ENCODE measurements at regions not wholly inside any gene's neighbourhood (a gene's known extent, or its start where the extent isn't known, plus 50 kb on each side); places are given as distances from the start of the nearest gene placed in this dataset.

- TF ChIP-seq CTCF (IDR thresholded peaks at IDR 0.05; ENCODE audit: low read depth, low read length) = no peak
- TF ChIP-seq EZH2phosphoT487 (IDR thresholded peaks at IDR 0.05; ENCODE audit: low read depth) = no peak
These were observed 199.1 kb upstream of the GSE1 start for GRCh38 chr16:85413691-85414663.
